Nucleus accumbens (tissue), 56 donors: ENCODE measurements at regions not wholly inside any gene's neighbourhood (a gene's known extent, or its start where the extent isn't known, plus 50 kb on each side); places are given as distances from the start of the nearest gene placed in this dataset.

Experiments
- DNase-seq, 56 donors: peaks; one replicate each; lab custom pipeline; 2025; lab: John Stamatoyannopoulos, UW

GRCh38 chr9:119436261-119436660, 67.0 kb upstream of the BRINP1 start:
- no peak for DNase-seq

GRCh38 chr9:119435076-119435475, 65.8 kb upstream of the BRINP1 start:
- DNase-seq = no peak

GRCh38 chr9:119432428-119432827, 63.2 kb upstream of the BRINP1 start:
- no peak for DNase-seq

- DNase-seq = no peak
These were observed 60.1 kb upstream of the BRINP1 start for GRCh38 chr9:119429302-119429701.

GRCh38 chr9:119420231-119420630, 51.0 kb upstream of the BRINP1 start:
- DNase-seq = no peak
